DND-41 (cell line): ENCODE measurements at regions not wholly inside any gene's neighbourhood (a gene's known extent, or its start where the extent isn't known, plus 50 kb on each side); places are given as distances from the start of the nearest gene placed in this dataset.
"Not testable (repeated sequence)": the region's sequence is repeated elsewhere in the genome, so short reads cannot be mapped to it uniquely, and the experiment has no call there.

ENCODE experiments used
- ATAC-seq: fragments of 200-7000 bp; cut with Tn5 transposase; 3 replicates; pipeline ENCODE4 v1.9.1; 2021; ENCODE audit warnings: low read depth; ENCODE audit not compliant: insufficient read depth
- DNase-seq: peaks from one replicate; pipeline ENCODE4 v3.0.0-alpha.2; 2020
- H2AFZ ChIP-seq: 2 replicates; pipeline ENCODE4 v1.6.0; 2012; ENCODE audit warnings: low read depth, low read length
- H3K27ac ChIP-seq: 2 replicates; pipeline ENCODE4 v1.5.1; 2012; ENCODE audit warnings: low read length, inconsistent platforms
- H3K27me3 ChIP-seq: fragments of 200-600 bp; sonication (generic); 2 replicates; pipeline ENCODE4 v1.6.0; 2012; ENCODE audit warnings: low read length, mild to moderate bottlenecking, inconsistent platforms; ENCODE audit not compliant: insufficient read depth, poor library complexity
- H3K36me3 ChIP-seq: 2 replicates; pipeline ENCODE4 v1.5.1; 2012; ENCODE audit warnings: low read length, inconsistent platforms; ENCODE audit not compliant: insufficient read depth
- H3K4me1 ChIP-seq: 2 replicates; pipeline ENCODE4 v1.5.1; 2012; ENCODE audit warnings: mild to moderate bottlenecking, low read length; ENCODE audit not compliant: insufficient read depth
- H3K4me2 ChIP-seq: 2 replicates; pipeline ENCODE4 v1.6.0; 2012; ENCODE audit warnings: mild to moderate bottlenecking, moderate library complexity, low read length, inconsistent platforms; ENCODE audit not compliant: insufficient read depth
- H3K4me3 ChIP-seq, 2 experiments: fragments of 200-600 bp in 1 of 2; shearing (Covaris generic) in 1 of 2; 2 replicates each; pipeline ENCODE4 v1.5.1; 2012 to 2016; ENCODE audit warnings: inconsistent platforms in 2 of 2, low read length in 2 of 2, mild to moderate bottlenecking in 2 of 2, low read depth in 1 of 2, moderate library complexity in 1 of 2
- H3K79me2 ChIP-seq: 2 replicates; pipeline ENCODE4 v1.6.0; 2012; ENCODE audit warnings: low read length, inconsistent platforms; ENCODE audit not compliant: insufficient read depth
- H3K9ac ChIP-seq: 2 replicates; pipeline ENCODE4 v1.6.0; 2012; ENCODE audit warnings: low read depth, mild to moderate bottlenecking, inconsistent platforms, low read length, moderate library complexity
- H3K9me3 ChIP-seq: 2 replicates; pipeline ENCODE4 v1.5.1; 2012; ENCODE audit warnings: low read length, moderate library complexity, mild to moderate bottlenecking, inconsistent platforms; ENCODE audit not compliant: insufficient read depth, severe bottlenecking
- H4K20me1 ChIP-seq: 2 replicates; pipeline ENCODE4 v1.6.0; 2012; ENCODE audit warnings: low read length; ENCODE audit not compliant: insufficient read depth
- CTCF ChIP-seq: IDR thresholded peaks from 2 replicates; pipeline ENCODE4 v1.5.1; 2012; ENCODE audit warnings: borderline replicate concordance, low read length, moderate library complexity, mild to moderate bottlenecking; ENCODE audit not compliant: poor library complexity, severe bottlenecking; ENCODE audit errors: extremely low read depth
- EZH2 ChIP-seq: IDR thresholded peaks from 3 replicates; pipeline ENCODE4 v1.6.1; 2012; ENCODE audit warnings: borderline replicate concordance, low read depth, mild to moderate bottlenecking, moderate library complexity, low read length, inconsistent platforms; ENCODE audit not compliant: severe bottlenecking

GRCh38 chr10:91741356-91741755 lies 56.9 kb upstream of the TNKS2 start:
- no peak overlapping the region for H3K4me3 ChIP-seq
- H3K9me3 ChIP-seq, result no peaks in the 10 kb centered on the region
- no peak overlapping the region for H3K4me2 ChIP-seq
- no peaks in the 10 kb centered on the region for H4K20me1 ChIP-seq
- no peaks in the 10 kb centered on the region for H3K79me2 ChIP-seq
- TF ChIP-seq EZH2, result no peak
- no peak for TF ChIP-seq CTCF
- H3K4me1 ChIP-seq, result no peaks in the 10 kb centered on the region
- no peak overlapping the region for H3K27ac ChIP-seq
- DNase-seq, result no peak
- H3K36me3 ChIP-seq, result no peaks in the 10 kb centered on the region
- ATAC-seq, result no peak
- no peak overlapping the region for H2AFZ ChIP-seq
- H3K27me3 ChIP-seq, result peaks cover 32% of the 10 kb centered on the region
- no peak overlapping the region for H3K9ac ChIP-seq

- H3K9me3 ChIP-seq, result no peaks in the 10 kb centered on the region
- ATAC-seq (no peak), DNase-seq (no peak)
- H4K20me1 ChIP-seq, result no peaks in the 10 kb centered on the region
- H3K4me1 ChIP-seq, result no peaks in the 10 kb centered on the region
- H2AFZ ChIP-seq, result no peak overlapping the region
- H3K9ac ChIP-seq, result no peak overlapping the region
- H3K4me3 ChIP-seq, result no peak overlapping the region
- no peak overlapping the region for H3K4me2 ChIP-seq
- no peaks in the 10 kb centered on the region for H3K36me3 ChIP-seq
- no peak for TF ChIP-seq CTCF
- TF ChIP-seq EZH2, result no peak
- peaks cover 34% of the 10 kb centered on the region for H3K27me3 ChIP-seq
- no peaks in the 10 kb centered on the region for H3K79me2 ChIP-seq
- H3K27ac ChIP-seq, result no peak overlapping the region
These were observed 57.8 kb upstream of the TNKS2 start for GRCh38 chr10:91740353-91740924.

GRCh38 chr10:91732265-91732664 lies 66.0 kb upstream of the TNKS2 start:
- H3K79me2 ChIP-seq, ATAC-seq, H3K4me2 ChIP-seq, H4K20me1 ChIP-seq, H3K4me3 ChIP-seq, H2AFZ ChIP-seq, H3K9me3 ChIP-seq, H3K27me3 ChIP-seq, H3K36me3 ChIP-seq, H3K4me1 ChIP-seq, H3K27ac ChIP-seq, H3K9ac ChIP-seq, DNase-seq: not testable (repeated sequence)

- not testable (repeated sequence) for H3K79me2 ChIP-seq, H2AFZ ChIP-seq, DNase-seq, ATAC-seq, H3K27me3 ChIP-seq, H3K9me3 ChIP-seq, H3K27ac ChIP-seq, H3K9ac ChIP-seq, H3K4me1 ChIP-seq, H3K4me3 ChIP-seq, H4K20me1 ChIP-seq, H3K4me2 ChIP-seq, H3K36me3 ChIP-seq
These were observed 68.9 kb upstream of the TNKS2 start for GRCh38 chr10:91729339-91729738.
